ENCODE measurements at regions not wholly inside any gene's neighbourhood (a gene's known extent, or its start where the extent isn't known, plus 50 kb on each side); places are given as distances from the start of the nearest gene placed in this dataset.

DNA sequence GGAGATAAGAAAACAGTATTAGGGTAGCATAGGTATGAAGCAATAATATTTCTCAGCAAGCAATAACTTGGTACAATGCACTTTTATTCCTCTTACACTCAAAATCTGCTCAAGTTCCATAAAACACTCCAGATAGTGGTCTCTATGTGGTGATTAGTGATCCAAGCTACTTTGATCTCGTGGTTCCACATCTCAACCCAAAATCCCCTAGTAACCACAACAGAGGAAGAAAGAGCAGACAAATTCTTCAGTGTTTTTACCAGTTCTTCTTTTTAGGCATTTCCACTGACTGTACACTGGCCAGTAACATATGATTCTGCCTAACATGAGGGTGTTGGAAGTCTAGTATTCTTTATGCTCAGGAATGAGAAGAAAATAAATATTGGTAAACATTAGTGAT, 309.0 kb upstream of the PTCHD4 start:
- Histone ChIP-seq H3K27ac (ENCODE audit: low read depth, low read length) (no peak overlapping the region), H3K4me2 (ENCODE audit: insufficient read depth, low read length) (no peak overlapping the region), H3K4me1 (ENCODE audit: insufficient read depth, low read length) (no peaks in the 10 kb centered on the region), H3K27me3 (ENCODE audit: insufficient read depth, low read length) (no peaks in the 10 kb centered on the region), H4K20me1 (ENCODE audit: insufficient read depth, low read length) (no peaks in the 10 kb centered on the region), H3K36me3 (ENCODE audit: insufficient read depth, low read length) (no peaks in the 10 kb centered on the region), H3K9me3 (ENCODE audit: low read depth, low read length) (no peaks in the 10 kb centered on the region), H2AFZ (ENCODE audit: low read length) (no peak overlapping the region), H3K79me2 (ENCODE audit: insufficient read depth, low read length) (no peaks in the 10 kb centered on the region), H3K4me3 (ENCODE audit: insufficient read depth, low read length) (no peak overlapping the region)
- no peak for TF ChIP-seq CTCF (IDR thresholded peaks at IDR 0.05; ENCODE audit: extremely low read depth, low read depth, low read length)
- DNase-seq (ENCODE audit: insufficient read length, low spot score, missing footprints), result no peak

DNA sequence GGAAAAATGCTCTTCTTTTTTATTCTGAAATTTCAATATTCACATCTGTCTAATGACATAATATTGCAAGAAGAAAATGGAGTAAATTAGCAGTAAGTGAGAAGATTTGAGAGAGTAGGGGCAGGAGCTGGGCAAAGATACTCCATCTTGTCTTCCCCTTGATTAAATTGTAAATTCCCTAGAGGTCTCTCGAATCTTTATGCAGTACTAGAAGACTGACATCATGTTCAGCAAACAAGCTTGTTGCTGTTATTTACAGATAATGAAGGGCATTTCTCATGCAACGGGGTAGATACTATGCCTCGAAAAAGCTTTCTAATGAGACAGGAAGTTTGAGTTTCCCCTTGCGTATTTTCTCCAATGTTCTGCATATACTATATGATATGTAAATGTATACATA, 306.9 kb upstream of the PTCHD4 start:
- TF ChIP-seq CTCF (IDR thresholded peaks at IDR 0.05; ENCODE audit: extremely low read depth, low read depth, low read length), result no peak
- Histone ChIP-seq H3K27me3 (ENCODE audit: insufficient read depth, low read length) (no peaks in the 10 kb centered on the region), H3K79me2 (ENCODE audit: insufficient read depth, low read length) (no peaks in the 10 kb centered on the region)

GRCh38 chr6:48412656-48413055, 301.7 kb upstream of the PTCHD4 start:
- TF ChIP-seq CTCF (IDR thresholded peaks at IDR 0.05; ENCODE audit: extremely low read depth, low read depth, low read length), result no peak
- H3K27ac ChIP-seq (ENCODE audit: low read depth, low read length), result no peak overlapping the region

More for the DNA sequence above, 306.9 kb upstream of the PTCHD4 start:
- Histone ChIP-seq H3K36me3 (ENCODE audit: insufficient read depth, low read length) (no peaks in the 10 kb centered on the region), H3K4me2 (ENCODE audit: insufficient read depth, low read length) (no peak overlapping the region), H4K20me1 (ENCODE audit: insufficient read depth, low read length) (no peaks in the 10 kb centered on the region), H3K27ac (ENCODE audit: low read depth, low read length) (no peak overlapping the region), H2AFZ (ENCODE audit: low read length) (no peak overlapping the region), H3K4me1 (ENCODE audit: insufficient read depth, low read length) (no peaks in the 10 kb centered on the region), H3K9me3 (ENCODE audit: low read depth, low read length) (no peaks in the 10 kb centered on the region), H3K4me3 (ENCODE audit: insufficient read depth, low read length) (no peak overlapping the region)
- no peak for DNase-seq (ENCODE audit: insufficient read length, low spot score, missing footprints)

DNA sequence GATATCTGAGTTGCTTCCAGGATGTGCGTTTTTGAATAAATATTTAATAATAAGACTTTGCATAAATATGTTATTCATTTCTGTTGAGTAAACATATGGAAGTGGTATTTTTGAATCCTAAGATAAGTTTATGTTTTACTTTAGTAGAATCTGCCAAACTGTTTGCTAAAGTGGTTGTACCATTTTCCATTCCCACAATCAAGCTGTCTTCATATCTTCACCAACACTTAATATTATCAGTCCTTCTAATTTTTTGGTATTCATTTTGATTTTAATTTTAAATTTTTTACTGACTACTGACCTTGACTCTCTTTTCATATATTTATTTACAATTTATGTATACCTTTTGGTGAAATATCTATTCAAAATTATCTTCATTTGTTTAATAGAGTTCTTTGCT, 293.9 kb upstream of the PTCHD4 start:
- Histone ChIP-seq H2AFZ (ENCODE audit: low read length) (no peak overlapping the region), H3K4me2 (ENCODE audit: insufficient read depth, low read length) (no peak overlapping the region), H3K79me2 (ENCODE audit: insufficient read depth, low read length) (no peaks in the 10 kb centered on the region), H3K36me3 (ENCODE audit: insufficient read depth, low read length) (no peaks in the 10 kb centered on the region), H3K9me3 (ENCODE audit: low read depth, low read length) (no peaks in the 10 kb centered on the region), H3K27me3 (ENCODE audit: insufficient read depth, low read length) (no peaks in the 10 kb centered on the region), H4K20me1 (ENCODE audit: insufficient read depth, low read length) (no peaks in the 10 kb centered on the region), H3K4me1 (ENCODE audit: insufficient read depth, low read length) (no peaks in the 10 kb centered on the region), H3K4me3 (ENCODE audit: insufficient read depth, low read length) (no peak overlapping the region), H3K27ac (ENCODE audit: low read depth, low read length) (no peak overlapping the region)
- DNase-seq (ENCODE audit: insufficient read length, low spot score, missing footprints), result no peak
- no peak for TF ChIP-seq CTCF (IDR thresholded peaks at IDR 0.05; ENCODE audit: extremely low read depth, low read depth, low read length)

More at GRCh38 chr6:48412656-48413055, 301.7 kb upstream of the PTCHD4 start:
- no peaks in the 10 kb centered on the region for H3K4me1 ChIP-seq (ENCODE audit: insufficient read depth, low read length)
- no peak overlapping the region for H2AFZ ChIP-seq (ENCODE audit: low read length)
- no peaks in the 10 kb centered on the region for H3K27me3 ChIP-seq (ENCODE audit: insufficient read depth, low read length)
- no peak overlapping the region for H3K4me2 ChIP-seq (ENCODE audit: insufficient read depth, low read length)
- no peak overlapping the region for H3K4me3 ChIP-seq (ENCODE audit: insufficient read depth, low read length)
- H3K36me3 ChIP-seq (ENCODE audit: insufficient read depth, low read length), result no peaks in the 10 kb centered on the region
- H4K20me1 ChIP-seq (ENCODE audit: insufficient read depth, low read length), result no peaks in the 10 kb centered on the region
- no peaks in the 10 kb centered on the region for H3K9me3 ChIP-seq (ENCODE audit: low read depth, low read length)
- no peaks in the 10 kb centered on the region for H3K79me2 ChIP-seq (ENCODE audit: insufficient read depth, low read length)
- DNase-seq (ENCODE audit: insufficient read length, low spot score, missing footprints), result no peak

Data from osteoblast (primary cell).